ENCODE measurements at regions not wholly inside any gene's neighbourhood (a gene's known extent, or its start where the extent isn't known, plus 50 kb on each side); places are given as distances from the start of the nearest gene placed in this dataset.

DNA sequence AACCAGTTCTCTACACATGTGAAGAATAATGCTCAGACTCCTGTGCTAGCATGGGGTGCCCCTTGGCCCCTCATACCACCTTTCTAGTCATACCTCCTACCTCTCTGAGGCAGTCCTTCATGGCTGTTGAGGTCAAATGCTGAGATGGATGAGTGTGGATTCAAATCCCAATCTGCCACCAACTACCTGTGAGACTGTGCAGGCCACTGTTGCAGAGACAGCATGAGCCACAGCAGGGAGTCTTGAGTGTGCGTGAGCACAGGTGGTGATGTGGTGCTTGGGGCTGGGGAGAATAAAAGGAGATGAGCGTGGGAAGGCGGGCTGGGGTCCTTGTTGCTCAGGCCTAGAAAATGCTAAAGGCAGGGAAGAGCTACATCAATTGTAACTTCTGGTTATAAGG is 218.0 kb upstream of the E2F8 start:
- Histone ChIP-seq H3K27ac (ENCODE audit: low read length) (no peak overlapping the region), H3K79me2 (ENCODE audit: low read length) (no peaks in the 10 kb centered on the region), H3K27me3 (ENCODE audit: low read length) (no peaks in the 10 kb centered on the region), H3K36me3 (ENCODE audit: insufficient read depth, low read length) (no peaks in the 10 kb centered on the region), H4K20me1 (ENCODE audit: insufficient read depth, low read depth, low read length) (no peaks in the 10 kb centered on the region), H3K9ac (ENCODE audit: low read length) (no peak overlapping the region), H2AFZ (ENCODE audit: low read length) (no peak overlapping the region), H3K9me3 (ENCODE audit: low read length) (no peaks in the 10 kb centered on the region), H3K4me2 (ENCODE audit: low read depth, low read length, poor library complexity, severe bottlenecking) (no peak overlapping the region), H3K4me3 (ENCODE audit: low read length) (no peak overlapping the region), H3K4me1 (ENCODE audit: low read length) (no peaks in the 10 kb centered on the region), H3K9me2 (replicated peaks; ENCODE audit: insufficient read depth, low read length) (no peaks in the 10 kb centered on the region)
- no peak for DNase-seq

DNA sequence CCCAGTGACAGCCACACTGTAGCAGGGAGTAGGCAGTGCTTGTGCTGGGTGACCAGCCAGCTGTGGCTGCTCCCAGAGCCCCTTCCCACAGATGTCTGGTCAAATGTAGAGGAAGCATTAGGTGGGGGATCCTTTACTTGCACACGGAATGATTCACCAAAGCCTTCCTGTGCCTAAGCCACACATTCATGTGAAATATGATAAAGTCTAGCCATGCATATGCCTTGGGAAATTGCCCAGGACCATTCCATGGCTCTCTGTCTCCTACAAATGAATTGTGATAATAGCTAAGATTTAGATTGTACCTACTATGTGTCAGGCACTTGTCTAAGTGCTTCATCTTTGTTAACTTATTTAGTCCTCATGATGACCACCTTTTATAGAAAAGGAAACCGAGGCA is 217.5 kb upstream of the E2F8 start:
- Histone ChIP-seq H3K79me2 (ENCODE audit: low read length) (no peaks in the 10 kb centered on the region), H3K36me3 (ENCODE audit: insufficient read depth, low read length) (no peaks in the 10 kb centered on the region), H4K20me1 (ENCODE audit: insufficient read depth, low read depth, low read length) (no peaks in the 10 kb centered on the region), H3K4me1 (ENCODE audit: low read length) (no peaks in the 10 kb centered on the region), H3K4me2 (ENCODE audit: low read depth, low read length, poor library complexity, severe bottlenecking) (no peak overlapping the region), H2AFZ (ENCODE audit: low read length) (no peak overlapping the region), H3K27me3 (ENCODE audit: low read length) (no peaks in the 10 kb centered on the region), H3K27ac (ENCODE audit: low read length) (no peak overlapping the region), H3K4me3 (ENCODE audit: low read length) (no peak overlapping the region), H3K9me3 (ENCODE audit: low read length) (no peaks in the 10 kb centered on the region), H3K9ac (ENCODE audit: low read length) (no peak overlapping the region), H3K9me2 (replicated peaks; ENCODE audit: insufficient read depth, low read length) (no peaks in the 10 kb centered on the region)
- no peak for DNase-seq

DNA sequence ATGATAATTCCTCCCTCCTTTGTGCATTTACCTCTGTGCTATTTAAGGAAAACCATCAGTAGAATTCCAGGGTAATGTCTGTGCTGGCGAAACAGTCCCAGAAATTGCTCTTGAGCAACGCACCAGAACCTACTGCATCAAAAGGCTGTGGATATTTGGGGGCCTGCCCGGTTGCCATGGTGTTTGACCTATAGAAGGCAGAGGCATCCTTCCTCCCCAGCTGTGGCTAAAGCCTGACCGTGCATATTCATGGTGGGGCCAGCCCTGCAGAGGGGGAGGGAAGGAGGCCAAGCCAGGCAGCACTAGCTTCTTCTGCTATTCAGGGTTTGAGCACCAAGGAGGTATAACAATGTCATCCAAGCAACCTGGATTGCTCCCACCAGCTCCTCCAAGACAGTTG is 215.0 kb upstream of the E2F8 start:
- Histone ChIP-seq H3K27me3 (ENCODE audit: low read length) (no peaks in the 10 kb centered on the region), H3K4me3 (ENCODE audit: low read length) (no peak overlapping the region), H3K4me1 (ENCODE audit: low read length) (peaks cover 2% of the 10 kb centered on the region), H3K9ac (ENCODE audit: low read length) (no peak overlapping the region), H3K9me3 (ENCODE audit: low read length) (no peaks in the 10 kb centered on the region), H3K36me3 (ENCODE audit: insufficient read depth, low read length) (no peaks in the 10 kb centered on the region), H4K20me1 (ENCODE audit: insufficient read depth, low read depth, low read length) (no peaks in the 10 kb centered on the region), H2AFZ (ENCODE audit: low read length) (no peak overlapping the region), H3K27ac (ENCODE audit: low read length) (no peak overlapping the region), H3K4me2 (ENCODE audit: low read depth, low read length, poor library complexity, severe bottlenecking) (no peak overlapping the region), H3K79me2 (ENCODE audit: low read length) (no peaks in the 10 kb centered on the region), H3K9me2 (replicated peaks; ENCODE audit: insufficient read depth, low read length) (no peaks in the 10 kb centered on the region)
- no peak for DNase-seq

DNA sequence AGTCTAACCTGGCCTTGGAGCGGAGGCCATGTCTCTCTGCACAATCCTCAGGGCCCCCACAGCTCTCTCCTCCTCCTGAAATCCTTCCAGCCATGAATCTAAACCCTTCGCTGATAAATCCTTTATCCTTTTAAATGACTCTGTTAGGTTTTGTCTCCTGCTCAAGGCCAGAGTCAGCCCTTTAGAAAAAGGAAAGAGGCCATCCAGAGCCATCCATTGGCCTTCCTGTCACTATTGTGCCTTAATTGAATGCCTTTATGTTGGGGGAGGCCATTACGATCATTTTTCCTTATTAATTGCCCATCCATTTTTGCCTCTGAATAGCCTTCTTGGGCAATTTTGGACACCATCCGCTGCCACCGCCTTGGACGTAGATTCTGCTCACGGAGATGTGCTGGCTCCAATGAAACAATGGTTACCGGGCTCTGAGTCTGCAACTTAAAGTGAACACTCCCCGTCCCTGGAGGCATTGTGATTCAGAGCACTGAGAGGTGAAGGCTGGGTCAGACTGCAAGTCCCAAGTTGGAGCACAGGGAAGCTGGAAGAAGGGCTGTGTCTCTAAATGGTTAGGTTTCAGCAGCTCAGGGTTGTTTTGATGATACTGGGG is 213.0 kb upstream of the E2F8 start:
- Histone ChIP-seq H3K9me2 (replicated peaks; ENCODE audit: insufficient read depth, low read length) (no peaks in the 10 kb centered on the region), H2AFZ (ENCODE audit: low read length) (no peak overlapping the region), H3K4me2 (ENCODE audit: low read depth, low read length, poor library complexity, severe bottlenecking) (no peak overlapping the region), H3K36me3 (ENCODE audit: insufficient read depth, low read length) (no peaks in the 10 kb centered on the region), H3K4me3 (ENCODE audit: low read length) (no peak overlapping the region), H3K4me1 (ENCODE audit: low read length) (peaks cover 13% of the 10 kb centered on the region), H3K9ac (ENCODE audit: low read length) (no peak overlapping the region), H3K27me3 (ENCODE audit: low read length) (no peaks in the 10 kb centered on the region), H4K20me1 (ENCODE audit: insufficient read depth, low read depth, low read length) (no peaks in the 10 kb centered on the region), H3K27ac (ENCODE audit: low read length) (no peak overlapping the region), H3K79me2 (ENCODE audit: low read length) (no peaks in the 10 kb centered on the region), H3K9me3 (ENCODE audit: low read length) (no peaks in the 10 kb centered on the region)
- no peak for DNase-seq

DNA sequence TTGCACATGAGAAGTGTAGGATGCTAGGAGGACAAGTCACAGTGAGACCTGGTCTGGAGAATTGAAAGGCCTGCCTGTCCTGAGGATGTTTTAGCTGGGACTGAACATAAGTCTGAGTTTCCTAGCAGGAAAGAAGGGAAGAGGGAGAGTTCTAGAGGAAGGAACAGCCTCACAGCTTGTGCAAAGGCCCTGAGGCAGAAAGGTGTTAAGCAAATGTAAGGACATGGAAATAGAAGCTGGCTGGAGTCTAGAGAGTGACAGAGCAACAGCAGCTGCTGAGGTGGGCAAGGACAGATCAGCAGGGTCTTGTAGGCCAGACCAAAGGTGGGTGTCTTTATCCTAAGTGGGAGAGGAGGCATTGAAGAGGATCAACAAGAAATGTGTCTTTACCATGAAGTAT is 210.9 kb upstream of the E2F8 start:
- Histone ChIP-seq H3K36me3 (ENCODE audit: insufficient read depth, low read length) (no peaks in the 10 kb centered on the region), H2AFZ (ENCODE audit: low read length) (no peak overlapping the region), H3K27me3 (ENCODE audit: low read length) (no peaks in the 10 kb centered on the region), H4K20me1 (ENCODE audit: insufficient read depth, low read depth, low read length) (no peaks in the 10 kb centered on the region), H3K4me1 (ENCODE audit: low read length) (peaks cover 13% of the 10 kb centered on the region), H3K4me3 (ENCODE audit: low read length) (no peak overlapping the region), H3K9ac (ENCODE audit: low read length) (no peak overlapping the region), H3K9me3 (ENCODE audit: low read length) (no peaks in the 10 kb centered on the region), H3K79me2 (ENCODE audit: low read length) (no peaks in the 10 kb centered on the region), H3K27ac (ENCODE audit: low read length) (no peak overlapping the region), H3K4me2 (ENCODE audit: low read depth, low read length, poor library complexity, severe bottlenecking) (no peak overlapping the region), H3K9me2 (replicated peaks; ENCODE audit: insufficient read depth, low read length) (no peaks in the 10 kb centered on the region)
- DNase-seq, result no peak

DNA sequence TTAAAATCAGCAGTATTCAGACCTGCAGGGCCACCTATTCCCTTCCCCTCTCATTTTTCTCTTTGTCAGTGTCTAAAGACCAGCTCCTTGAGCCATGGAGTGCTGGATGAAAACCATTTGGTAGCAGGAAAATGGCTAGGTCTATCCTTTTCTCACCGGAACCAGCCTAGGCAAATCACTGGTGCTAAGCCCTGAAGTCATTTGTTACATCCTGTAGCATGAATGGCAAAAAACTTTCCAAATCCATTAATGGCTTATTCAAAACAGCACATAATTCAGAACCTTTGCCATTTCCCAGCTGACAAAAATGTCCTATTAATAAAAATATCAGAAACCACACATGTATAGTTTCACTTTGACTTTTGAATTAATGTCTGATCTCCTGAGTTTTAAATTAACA is 209.5 kb upstream of the E2F8 start:
- Histone ChIP-seq H3K36me3 (ENCODE audit: insufficient read depth, low read length) (no peaks in the 10 kb centered on the region), H3K27me3 (ENCODE audit: low read length) (no peaks in the 10 kb centered on the region), H3K79me2 (ENCODE audit: low read length) (no peaks in the 10 kb centered on the region), H3K9ac (ENCODE audit: low read length) (no peak overlapping the region), H2AFZ (ENCODE audit: low read length) (no peak overlapping the region), H4K20me1 (ENCODE audit: insufficient read depth, low read depth, low read length) (no peaks in the 10 kb centered on the region), H3K9me2 (replicated peaks; ENCODE audit: insufficient read depth, low read length) (no peaks in the 10 kb centered on the region), H3K4me2 (ENCODE audit: low read depth, low read length, poor library complexity, severe bottlenecking) (peak overlapping the region; percentile 39), H3K9me3 (ENCODE audit: low read length) (no peaks in the 10 kb centered on the region), H3K4me3 (ENCODE audit: low read length) (no peak overlapping the region), H3K27ac (ENCODE audit: low read length) (no peak overlapping the region), H3K4me1 (ENCODE audit: low read length) (peaks cover 13% of the 10 kb centered on the region)
- peak; percentile 59 for DNase-seq

DNA sequence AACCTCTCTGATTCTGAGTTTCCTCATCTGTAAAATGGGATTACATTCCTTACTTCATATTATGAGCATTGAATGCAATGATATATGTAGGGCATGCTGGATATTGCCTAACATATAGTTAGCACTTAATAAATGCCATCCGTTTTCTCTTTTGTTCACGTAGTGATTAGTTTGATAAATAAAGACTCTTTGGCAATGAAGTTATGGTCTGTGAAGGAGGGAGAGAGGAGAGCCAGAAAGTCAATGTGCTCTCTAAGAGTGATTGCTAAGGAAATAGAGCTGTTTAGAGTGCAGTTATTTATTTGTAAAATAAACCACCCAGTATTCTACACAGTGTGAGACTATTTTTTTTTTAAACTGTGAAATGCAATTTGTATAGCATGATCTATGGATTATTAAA is 207.9 kb upstream of the E2F8 start:
- no peak overlapping the region for H3K4me2 ChIP-seq (ENCODE audit: low read depth, low read length, poor library complexity, severe bottlenecking)
- H4K20me1 ChIP-seq (ENCODE audit: insufficient read depth, low read depth, low read length), result no peaks in the 10 kb centered on the region
- no peak overlapping the region for H3K4me3 ChIP-seq (ENCODE audit: low read length)
- no peaks in the 10 kb centered on the region for H3K36me3 ChIP-seq (ENCODE audit: insufficient read depth, low read length)
- H3K27ac ChIP-seq (ENCODE audit: low read length), result no peak overlapping the region
- no peaks in the 10 kb centered on the region for H3K27me3 ChIP-seq (ENCODE audit: low read length)
- peaks cover 13% of the 10 kb centered on the region for H3K4me1 ChIP-seq (ENCODE audit: low read length)
- H3K9me3 ChIP-seq (ENCODE audit: low read length), result no peaks in the 10 kb centered on the region
- no peak for DNase-seq
- H2AFZ ChIP-seq (ENCODE audit: low read length), result no peak overlapping the region
- no peak overlapping the region for H3K9ac ChIP-seq (ENCODE audit: low read length)
- no peaks in the 10 kb centered on the region for H3K79me2 ChIP-seq (ENCODE audit: low read length)
- no peaks in the 10 kb centered on the region for H3K9me2 ChIP-seq (replicated peaks; ENCODE audit: insufficient read depth, low read length)

DNA sequence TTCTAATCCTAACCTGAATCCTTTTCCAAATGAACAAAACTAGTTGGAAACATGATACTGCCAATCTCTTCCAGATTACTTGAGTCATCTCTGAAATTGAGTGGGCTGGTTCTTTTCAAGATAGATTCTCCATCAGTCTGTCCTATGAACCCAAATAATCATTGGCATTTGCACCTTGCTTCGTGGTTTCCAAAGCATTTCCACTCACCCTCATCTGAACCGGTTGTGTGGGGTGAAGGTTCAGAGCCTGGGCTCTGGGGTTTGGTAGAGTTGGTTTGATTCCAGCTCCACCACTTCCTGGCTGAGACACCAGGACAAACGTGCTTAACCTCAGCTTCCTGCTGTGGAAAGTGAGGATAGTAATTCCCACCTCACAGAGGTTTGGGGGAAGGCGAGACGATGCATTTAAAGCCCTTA is 206.4 kb upstream of the E2F8 start:
- Histone ChIP-seq H3K4me1 (ENCODE audit: low read length) (peaks cover 15% of the 10 kb centered on the region), H3K4me2 (ENCODE audit: low read depth, low read length, poor library complexity, severe bottlenecking) (no peak overlapping the region), H3K9me2 (replicated peaks; ENCODE audit: insufficient read depth, low read length) (no peaks in the 10 kb centered on the region), H3K9ac (ENCODE audit: low read length) (no peak overlapping the region), H3K9me3 (ENCODE audit: low read length) (no peaks in the 10 kb centered on the region), H3K27ac (ENCODE audit: low read length) (no peak overlapping the region), H2AFZ (ENCODE audit: low read length) (no peak overlapping the region), H3K79me2 (ENCODE audit: low read length) (no peaks in the 10 kb centered on the region), H3K4me3 (ENCODE audit: low read length) (no peak overlapping the region), H3K27me3 (ENCODE audit: low read length) (no peaks in the 10 kb centered on the region), H4K20me1 (ENCODE audit: insufficient read depth, low read depth, low read length) (no peaks in the 10 kb centered on the region), H3K36me3 (ENCODE audit: insufficient read depth, low read length) (no peaks in the 10 kb centered on the region)
- no peak for DNase-seq

DNA sequence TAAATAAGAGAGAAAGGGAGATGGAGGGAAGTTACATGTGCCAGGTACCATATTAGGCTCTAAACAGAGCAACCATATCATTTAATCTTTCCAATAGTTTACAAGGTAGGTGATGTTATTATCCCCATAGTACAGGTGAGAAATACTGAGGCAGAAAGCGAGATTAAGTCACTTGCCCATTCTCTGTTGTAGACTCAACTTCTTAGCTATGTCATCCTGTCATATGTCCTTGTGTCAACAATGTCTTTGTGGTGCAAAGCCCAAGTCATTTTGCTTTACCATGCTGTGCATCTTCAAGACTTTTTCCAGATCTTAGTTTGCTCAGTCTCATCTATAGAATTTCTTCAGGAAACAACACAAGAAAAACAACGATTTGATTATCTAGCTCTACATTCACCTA is 205.0 kb upstream of the E2F8 start:
- no peak overlapping the region for H3K9ac ChIP-seq (ENCODE audit: low read length)
- no peaks in the 10 kb centered on the region for H3K9me2 ChIP-seq (replicated peaks; ENCODE audit: insufficient read depth, low read length)
- peaks cover 18% of the 10 kb centered on the region for H3K4me1 ChIP-seq (ENCODE audit: low read length)
- no peaks in the 10 kb centered on the region for H3K36me3 ChIP-seq (ENCODE audit: insufficient read depth, low read length)
- no peaks in the 10 kb centered on the region for H3K79me2 ChIP-seq (ENCODE audit: low read length)
- no peak overlapping the region for H3K4me2 ChIP-seq (ENCODE audit: low read depth, low read length, poor library complexity, severe bottlenecking)
- H3K27ac ChIP-seq (ENCODE audit: low read length), result no peak overlapping the region
- H3K4me3 ChIP-seq (ENCODE audit: low read length), result no peak overlapping the region
- H4K20me1 ChIP-seq (ENCODE audit: insufficient read depth, low read depth, low read length), result no peaks in the 10 kb centered on the region
- no peak overlapping the region for H2AFZ ChIP-seq (ENCODE audit: low read length)
- H3K27me3 ChIP-seq (ENCODE audit: low read length), result no peaks in the 10 kb centered on the region
- DNase-seq, result no peak
- H3K9me3 ChIP-seq (ENCODE audit: low read length), result no peaks in the 10 kb centered on the region
